ENCODE measurements at regions not wholly inside any gene's neighbourhood (a gene's known extent, or its start where the extent isn't known, plus 50 kb on each side); places are given as distances from the start of the nearest gene placed in this dataset.

- ChIA-PET CTCF (interaction anchor here (0.8 to 4.6 kb wide), 8 partner anchors 8 to 79 kb away, joined by 3 to 28 read pairs (median 5); no protein-coding TSS in a partner anchor), POLR2A (interaction anchor here (0.6 kb wide), 1 partner anchor 15 kb away, joined by 3 read pairs; no protein-coding TSS in a partner anchor)
- no peak for DNase-seq (ENCODE audit: extremely low spot score)
- TF ChIP-seq, protein P1, sequence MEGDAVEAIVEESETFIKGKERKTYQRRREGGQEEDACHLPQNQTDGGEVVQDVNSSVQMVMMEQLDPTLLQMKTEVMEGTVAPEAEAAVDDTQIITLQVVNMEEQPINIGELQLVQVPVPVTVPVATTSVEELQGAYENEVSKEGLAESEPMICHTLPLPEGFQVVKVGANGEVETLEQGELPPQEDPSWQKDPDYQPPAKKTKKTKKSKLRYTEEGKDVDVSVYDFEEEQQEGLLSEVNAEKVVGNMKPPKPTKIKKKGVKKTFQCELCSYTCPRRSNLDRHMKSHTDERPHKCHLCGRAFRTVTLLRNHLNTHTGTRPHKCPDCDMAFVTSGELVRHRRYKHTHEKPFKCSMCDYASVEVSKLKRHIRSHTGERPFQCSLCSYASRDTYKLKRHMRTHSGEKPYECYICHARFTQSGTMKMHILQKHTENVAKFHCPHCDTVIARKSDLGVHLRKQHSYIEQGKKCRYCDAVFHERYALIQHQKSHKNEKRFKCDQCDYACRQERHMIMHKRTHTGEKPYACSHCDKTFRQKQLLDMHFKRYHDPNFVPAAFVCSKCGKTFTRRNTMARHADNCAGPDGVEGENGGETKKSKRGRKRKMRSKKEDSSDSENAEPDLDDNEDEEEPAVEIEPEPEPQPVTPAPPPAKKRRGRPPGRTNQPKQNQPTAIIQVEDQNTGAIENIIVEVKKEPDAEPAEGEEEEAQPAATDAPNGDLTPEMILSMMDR (IDR thresholded peaks at IDR 0.05; ENCODE audit: control extremely low read depth, extremely low read depth, low read depth, missing control alignments) = no peak
Measured at GRCh38 chr6:90413396-90413795, 116.8 kb upstream of the BACH2 start.

DNA sequence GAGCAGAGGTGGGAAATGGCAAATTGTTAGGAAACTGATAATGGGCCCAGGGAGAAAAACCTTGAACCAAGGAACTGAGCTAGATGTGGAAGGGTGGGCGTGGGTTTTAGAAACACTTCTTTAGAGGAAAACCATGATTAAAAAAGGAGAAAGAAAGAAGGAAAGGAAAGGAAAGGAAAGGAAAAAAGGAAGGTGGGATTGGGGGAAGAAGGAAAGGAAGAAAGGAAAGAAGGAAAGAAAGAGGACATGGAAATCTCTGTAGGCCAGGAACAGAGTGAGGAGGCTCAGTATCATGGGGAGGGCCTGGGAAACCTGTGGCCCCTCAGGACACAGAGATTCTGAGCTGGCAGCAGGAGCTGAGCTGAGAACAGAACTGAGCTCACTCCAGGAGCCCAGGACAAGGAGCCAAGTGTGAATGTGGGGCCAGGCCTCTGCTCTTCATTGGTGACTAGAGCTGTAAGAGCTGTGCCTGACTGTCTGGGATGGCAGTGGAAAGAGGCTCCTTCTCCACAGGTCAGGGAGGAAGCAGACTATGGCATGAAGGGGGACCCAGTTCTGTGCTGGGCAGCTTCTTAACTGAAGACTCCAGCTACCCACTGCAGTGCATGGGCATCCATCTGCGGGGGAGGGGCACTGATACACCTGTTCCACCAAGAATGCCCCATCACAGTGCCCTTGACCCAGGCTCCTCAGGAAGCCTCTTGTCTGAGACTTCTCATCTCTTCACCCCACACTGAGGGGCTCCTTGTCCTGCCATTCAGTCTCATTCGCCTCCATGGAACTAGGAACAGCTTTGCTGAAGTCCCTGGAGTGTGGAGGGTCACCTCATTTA is 116.1 kb upstream of the BACH2 start:
- DNase-seq (ENCODE audit: extremely low spot score) = no peak
- ChIA-PET CTCF (interaction anchor here (0.8 to 4.6 kb wide), 9 partner anchors 9 to 80 kb away, joined by 3 to 28 read pairs (median 3); no protein-coding TSS in a partner anchor), POLR2A (interaction anchor here (0.5 kb wide), 1 partner anchor 952 kb away, joined by 4 read pairs; no protein-coding TSS in a partner anchor)
- TF ChIP-seq, protein P1 (IDR thresholded peaks at IDR 0.05; ENCODE audit: control extremely low read depth, extremely low read depth, low read depth, missing control alignments) = no peak

DNA sequence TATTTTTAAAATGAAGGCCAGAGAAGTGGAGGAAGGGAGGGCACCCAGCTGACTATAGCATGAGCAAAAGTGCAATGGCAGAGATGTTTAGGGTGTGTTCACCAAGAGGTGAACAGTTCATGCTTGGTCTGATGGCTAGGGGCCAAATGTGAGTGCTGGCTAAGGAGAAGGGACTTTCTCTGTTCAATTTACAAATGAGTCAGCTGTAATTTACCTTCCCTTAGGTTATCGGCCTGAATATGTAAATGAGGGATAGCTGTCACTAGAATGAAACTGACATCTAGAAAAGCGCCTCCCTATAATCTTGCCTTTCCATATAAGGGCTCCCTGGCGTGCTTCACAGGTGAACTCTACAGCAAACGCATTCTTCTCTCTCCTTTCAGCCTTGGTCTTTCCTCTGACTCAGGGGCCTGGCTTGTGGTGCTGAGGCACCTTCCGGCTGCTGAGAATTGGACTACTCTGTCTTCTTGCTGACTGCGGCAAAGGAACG is 114.7 kb upstream of the BACH2 start:
- ChIA-PET POLR2A (no interaction called here), CTCF (interaction anchor here (1.2 to 4.6 kb wide), 4 partner anchors 9 to 63 kb away, joined by 4 to 28 read pairs (median 11); no protein-coding TSS in a partner anchor)
- peak; percentile 73 for DNase-seq (ENCODE audit: extremely low spot score)
- TF ChIP-seq, protein P1 (IDR thresholded peaks at IDR 0.05; ENCODE audit: control extremely low read depth, extremely low read depth, low read depth, missing control alignments) = no peak

DNA sequence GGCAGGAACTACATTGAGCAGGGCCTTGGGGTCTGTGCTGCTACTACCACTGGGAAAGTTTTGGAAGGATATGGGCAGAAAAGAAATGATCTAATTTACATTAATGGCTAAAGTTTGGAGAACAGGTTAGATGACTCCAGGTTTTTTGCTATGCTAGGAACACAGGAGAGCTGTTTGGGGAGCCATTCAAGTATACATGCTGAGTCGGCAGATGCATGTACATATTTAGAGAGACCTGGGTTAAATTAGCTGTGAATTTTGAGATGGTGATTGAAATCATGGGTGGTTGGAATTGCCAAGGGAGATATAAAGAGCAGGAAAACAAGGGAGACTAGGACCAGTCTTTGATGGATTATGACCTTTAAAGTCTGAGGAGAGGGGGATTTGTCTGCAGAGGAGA is 113.1 kb upstream of the BACH2 start:
- TF ChIP-seq, protein P1 (IDR thresholded peaks at IDR 0.05; ENCODE audit: control extremely low read depth, extremely low read depth, low read depth, missing control alignments) = no peak
- CTCF ChIA-PET = interaction anchor here (1.0 to 4.6 kb wide), 6 partner anchors 10 to 230 kb away, joined by 3 to 28 read pairs (median 4); no protein-coding TSS in a partner anchor
- DNase-seq (ENCODE audit: extremely low spot score) = no peak
- POLR2A ChIA-PET = no interaction called here

DNA sequence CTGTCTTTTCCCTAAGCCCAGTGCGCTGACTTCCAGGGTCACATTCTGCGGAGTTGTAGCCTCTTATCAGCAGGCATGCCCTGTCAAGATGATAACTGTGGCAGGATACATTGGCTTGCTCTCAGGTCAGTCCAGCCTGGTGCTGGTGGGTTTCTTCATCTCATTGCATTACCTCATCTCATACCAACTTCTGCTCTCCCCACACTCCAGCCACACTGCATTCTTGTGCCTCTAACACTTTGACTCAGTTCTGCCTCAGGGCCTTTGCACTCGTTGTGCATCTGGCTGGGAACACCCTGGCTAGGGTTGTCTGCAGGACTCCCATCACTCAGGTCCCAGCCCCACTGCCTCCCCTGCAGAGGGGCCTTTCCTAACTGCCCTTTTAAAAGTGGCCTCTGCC is 110.3 kb upstream of the BACH2 start:
- DNase-seq (ENCODE audit: extremely low spot score) = no peak
- TF ChIP-seq, protein P1 (IDR thresholded peaks at IDR 0.05; ENCODE audit: control extremely low read depth, extremely low read depth, low read depth, missing control alignments) = no peak
- POLR2A ChIA-PET = no interaction called here
- CTCF ChIA-PET = interaction anchor here (1.0 to 2.0 kb wide), 3 partner anchors 13 to 72 kb away, joined by 4 to 8 read pairs (median 5); no protein-coding TSS in a partner anchor

- ChIA-PET POLR2A (no interaction called here), CTCF (interaction anchor here (1.0 kb wide), 1 partner anchor 13 kb away, joined by 5 read pairs; no protein-coding TSS in a partner anchor)
- no peak for DNase-seq (ENCODE audit: extremely low spot score)
- TF ChIP-seq, protein P1 (IDR thresholded peaks at IDR 0.05; ENCODE audit: control extremely low read depth, extremely low read depth, low read depth, missing control alignments) = no peak
Measured at GRCh38 chr6:90406142-90406794, 109.6 kb upstream of the BACH2 start.

Data from GM10248 (cell line).